PC-3 (cell line): ENCODE measurements at regions not wholly inside any gene's neighbourhood (a gene's known extent, or its start where the extent isn't known, plus 50 kb on each side); places are given as distances from the start of the nearest gene placed in this dataset.

ENCODE experiments used
- CTCF ChIP-seq: fragments of 300-600 bp; sonication (generic); conservative IDR thresholded peaks from 2 replicates; pipeline ENCODE4 v1.5.1; 2017; ENCODE audit warnings: antibody characterized with exemption, low read depth, mild to moderate bottlenecking, low read length
- EZH2 ChIP-seq: fragments of 300-600 bp; sonication (generic); IDR thresholded peaks from one replicate; pipeline ENCODE4 v1.6.1; 2017; ENCODE audit warnings: antibody characterized with exemption, mild to moderate bottlenecking, low read length; ENCODE audit not compliant: unreplicated experiment
- EZH2phosphoT487 ChIP-seq: fragments of 300-600 bp; sonication (generic); IDR thresholded peaks from 2 replicates; pipeline ENCODE4 v1.6.1; 2018; ENCODE audit warnings: mild to moderate bottlenecking, antibody characterized with exemption, low read length, borderline replicate concordance

DNA sequence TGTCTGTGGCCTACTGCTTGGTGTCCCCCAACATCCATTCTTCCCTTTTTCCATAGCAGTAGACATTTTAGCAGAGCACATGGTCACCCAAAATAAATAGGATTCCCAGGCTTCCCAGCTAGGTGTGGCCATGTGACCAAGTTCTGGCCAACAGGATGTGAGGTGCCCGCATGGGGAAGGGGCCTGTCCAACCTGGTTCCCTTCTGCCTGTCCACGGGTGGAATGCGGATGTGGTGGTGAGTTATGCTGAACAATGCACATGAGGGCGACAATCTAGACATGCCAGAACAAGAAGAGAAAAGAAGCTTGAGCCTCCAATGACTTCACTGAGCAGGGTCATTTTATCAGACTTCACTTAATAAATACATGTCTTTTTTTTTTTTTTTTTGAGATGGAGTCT lies 77.6 kb upstream of the DLG1 start:
- TF ChIP-seq CTCF = no peak
- no peak for TF ChIP-seq EZH2phosphoT487
- no peak for TF ChIP-seq EZH2
